K562 (cell line): ENCODE measurements at regions not wholly inside any gene's neighbourhood (a gene's known extent, or its start where the extent isn't known, plus 50 kb on each side); places are given as distances from the start of the nearest gene placed in this dataset.

Source experiments
- ASH1L ChIP-seq: fragments of 450-650 bp; IDR thresholded peaks from 2 replicates; pipeline ENCODE4 v1.6.1; 2018; ENCODE audit warnings: borderline replicate concordance, mild to moderate bottlenecking, low read depth; ENCODE audit not compliant: partially characterized antibody
- CCNT2 ChIP-seq: IDR thresholded peaks from 2 replicates; pipeline ENCODE4 v1.6.1; 2011; ENCODE audit warnings: borderline replicate concordance, low read depth, mild to moderate bottlenecking, moderate library complexity, mixed read lengths, low read length; ENCODE audit not compliant: insufficient read length; ENCODE audit errors: extremely low read depth
- CHD4 ChIP-seq: fragments of 200-600 bp; sonication (generic); IDR thresholded peaks from 3 replicates; pipeline ENCODE4 v1.6.1; 2012; ENCODE audit warnings: low read depth, mild to moderate bottlenecking, mixed read lengths, low read length, inconsistent platforms; ENCODE audit not compliant: insufficient read depth, insufficient replicate concordance, poor library complexity, severe bottlenecking
- E2F4 ChIP-seq: sonication (generic); formaldehyde crosslinking; IDR thresholded peaks from 2 replicates; pipeline ENCODE4 v1.8.0; 2022; ENCODE audit warnings: mild to moderate bottlenecking, low read depth, missing genetic modification reagents
- FOXA3 ChIP-seq, 2 experiments: fragments of 450-650 bp in 1 of 2; sonication (generic) in 1 of 2; formaldehyde crosslinking; IDR thresholded peaks in 1 of 2; conservative IDR thresholded peaks in 1 of 2; 2 replicates each; pipeline versions ENCODE4 v1.4.0 to v1.8.0; 2020 to 2022; ENCODE audit warnings: mild to moderate bottlenecking in 2 of 2, missing genetic modification reagents in 1 of 2
- HMGN3 ChIP-seq: IDR thresholded peaks from 2 replicates; pipeline ENCODE4 v1.6.1; 2011; ENCODE audit warnings: borderline replicate concordance, low read depth, mild to moderate bottlenecking, mixed read lengths, low read length; ENCODE audit not compliant: insufficient read length; ENCODE audit errors: extremely low read depth
- ILK ChIP-seq: fragments of 450-650 bp; IDR thresholded peaks from 2 replicates; pipeline ENCODE4 v1.6.1; 2016; ENCODE audit warnings: missing genetic modification characterization, low read depth, mild to moderate bottlenecking, missing compliant biosample characterization, moderate library complexity, borderline replicate concordance
- MAFK ChIP-seq: IDR thresholded peaks from 2 replicates; pipeline ENCODE4 v1.6.1; 2011; ENCODE audit warnings: low read length, improper control_type of control experiment
- MEIS2 ChIP-seq: fragments of 450-650 bp; IDR thresholded peaks from 2 replicates; pipeline ENCODE4 v1.6.1; 2014; ENCODE audit warnings: mild to moderate bottlenecking; ENCODE audit not compliant: partially characterized antibody
- NBN ChIP-seq: fragments of 450-650 bp; IDR thresholded peaks from 2 replicates; pipeline ENCODE4 v1.6.1; 2016; ENCODE audit warnings: low read depth, mild to moderate bottlenecking
- POLR2G ChIP-seq: fragments of 200-400 bp; formaldehyde crosslinking; IDR thresholded peaks from 2 replicates; pipeline ENCODE4 v1.6.1; 2017; ENCODE audit warnings: low read depth, mild to moderate bottlenecking, antibody characterized with exemption, low read length, moderate library complexity
- PPARD ChIP-seq: fragments of 250-450 bp; sonication (Bioruptor Pico); IDR thresholded peaks from 2 replicates; pipeline ENCODE4 v1.8.0; 2022; ENCODE audit warnings: inconsistent platforms, mild to moderate bottlenecking, moderate library complexity
- PRPF4 ChIP-seq: fragments of 200-400 bp; formaldehyde crosslinking; IDR thresholded peaks from one replicate; pipeline ENCODE4 v1.6.1; 2017; ENCODE audit warnings: low read length, low read depth, mild to moderate bottlenecking; ENCODE audit not compliant: insufficient read depth, poor library complexity, severe bottlenecking
- SETDB1 ChIP-seq: IDR thresholded peaks from one replicate; pipeline ENCODE4 v1.6.1; 2012; ENCODE audit warnings: low read length, control low read depth, inconsistent platforms
- SMAD4 ChIP-seq: fragments of 250-450 bp; sonication (Bioruptor Pico); conservative IDR thresholded peaks from 2 replicates; pipeline ENCODE4 v1.8.0; 2021; ENCODE audit warnings: inconsistent platforms, mild to moderate bottlenecking, moderate library complexity
- TAF9B ChIP-seq: fragments of 450-650 bp; IDR thresholded peaks from 2 replicates; pipeline ENCODE4 v1.6.1; 2018; ENCODE audit warnings: mild to moderate bottlenecking; ENCODE audit not compliant: partially characterized antibody
- TEAD4 ChIP-seq, 2 experiments: sonication (generic) in 1 of 2; formaldehyde crosslinking in 1 of 2; IDR thresholded peaks; 2 replicates each; pipeline versions ENCODE4 v1.6.1 to v1.8.0; 2012 to 2022; ENCODE audit warnings: borderline replicate concordance in 1 of 2, inconsistent platforms in 1 of 2, low read length in 1 of 2, mild to moderate bottlenecking in 1 of 2, missing genetic modification reagents in 1 of 2
- THRB ChIP-seq: fragments of 450-650 bp; formaldehyde crosslinking; conservative IDR thresholded peaks from 2 replicates; pipeline ENCODE4 v1.4.0; 2022; ENCODE audit warnings: mild to moderate bottlenecking, missing genetic modification characterization
- ZBED1 ChIP-seq: IDR thresholded peaks from 2 replicates; pipeline ENCODE4 v1.6.1; 2014
- ZKSCAN8 ChIP-seq: fragments of 200-800 bp; sonication (Bioruptor generic); IDR thresholded peaks from 2 replicates; pipeline ENCODE4 v1.6.1; 2016; ENCODE audit warnings: missing genetic modification characterization, missing compliant biosample characterization
- ZNF133 ChIP-seq: fragments of 250-450 bp; sonication (Bioruptor Pico); IDR thresholded peaks from 2 replicates; pipeline ENCODE4 v1.4.0; 2020; ENCODE audit warnings: mild to moderate bottlenecking
- ZNF184 ChIP-seq: sonication (generic); formaldehyde crosslinking; IDR thresholded peaks from 2 replicates; pipeline ENCODE4 v1.5.0; 2020; ENCODE audit warnings: missing genetic modification reagents
- ZNF584 ChIP-seq: fragments of 200-800 bp; sonication (Bioruptor generic); IDR thresholded peaks from 2 replicates; pipeline ENCODE4 v1.6.1; 2016; ENCODE audit warnings: low read depth, mild to moderate bottlenecking, missing genetic modification characterization, missing compliant biosample characterization
- TF ChIP-seq, protein P1 (sequence below): fragments of 450-650 bp; IDR thresholded peaks from 2 replicates; pipeline ENCODE4 v1.6.1; 2014; ENCODE audit warnings: low read depth, mild to moderate bottlenecking, moderate library complexity, borderline replicate concordance
- TF ChIP-seq, protein P2 (sequence below): sonication (generic); formaldehyde crosslinking; IDR thresholded peaks from 2 replicates; pipeline ENCODE4 v1.8.0; 2022; ENCODE audit warnings: missing genetic modification reagents, mild to moderate bottlenecking, moderate library complexity, borderline replicate concordance

DNA sequence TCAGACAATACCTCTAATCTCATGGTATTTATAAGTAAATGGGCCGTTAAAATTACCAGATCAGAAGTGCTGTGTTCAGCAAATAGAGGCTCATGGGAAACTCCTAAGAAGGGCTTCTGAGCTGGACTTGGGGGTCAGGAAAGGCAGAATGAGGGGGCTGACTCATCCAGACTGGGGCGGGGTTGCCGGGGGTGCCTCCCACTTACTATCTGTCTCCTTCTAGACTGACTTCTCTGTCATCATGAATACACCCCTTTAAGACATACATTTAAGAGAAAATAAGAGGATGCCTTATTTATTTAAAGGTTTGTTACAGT, 96.0 kb upstream of the ERRFI1 start (continued):
- TF ChIP-seq E2F4 (CRISPR knock-in tag): no peak
- TF ChIP-seq, protein P1, sequence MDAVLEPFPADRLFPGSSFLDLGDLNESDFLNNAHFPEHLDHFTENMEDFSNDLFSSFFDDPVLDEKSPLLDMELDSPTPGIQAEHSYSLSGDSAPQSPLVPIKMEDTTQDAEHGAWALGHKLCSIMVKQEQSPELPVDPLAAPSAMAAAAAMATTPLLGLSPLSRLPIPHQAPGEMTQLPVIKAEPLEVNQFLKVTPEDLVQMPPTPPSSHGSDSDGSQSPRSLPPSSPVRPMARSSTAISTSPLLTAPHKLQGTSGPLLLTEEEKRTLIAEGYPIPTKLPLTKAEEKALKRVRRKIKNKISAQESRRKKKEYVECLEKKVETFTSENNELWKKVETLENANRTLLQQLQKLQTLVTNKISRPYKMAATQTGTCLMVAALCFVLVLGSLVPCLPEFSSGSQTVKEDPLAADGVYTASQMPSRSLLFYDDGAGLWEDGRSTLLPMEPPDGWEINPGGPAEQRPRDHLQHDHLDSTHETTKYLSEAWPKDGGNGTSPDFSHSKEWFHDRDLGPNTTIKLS: no peak
- TF ChIP-seq ZKSCAN8 (CRISPR knock-in tag): no peak
- no peak for TF ChIP-seq SETDB1
- no peak for TF ChIP-seq POLR2G
- TF ChIP-seq TAF9B: peak; percentile 20
- TF ChIP-seq ZNF184 (CRISPR knock-in tag): no peak
- TF ChIP-seq HMGN3: no peak
- TF ChIP-seq CCNT2: no peak
- TF ChIP-seq NBN: no peak
- no peak for TF ChIP-seq PRPF4
- TF ChIP-seq ASH1L: no peak
- peak; percentile 22; the same call in 1 of the 2 replicates for TF ChIP-seq SMAD4 (CRISPR knock-in tag)
- TF ChIP-seq, protein P2, sequence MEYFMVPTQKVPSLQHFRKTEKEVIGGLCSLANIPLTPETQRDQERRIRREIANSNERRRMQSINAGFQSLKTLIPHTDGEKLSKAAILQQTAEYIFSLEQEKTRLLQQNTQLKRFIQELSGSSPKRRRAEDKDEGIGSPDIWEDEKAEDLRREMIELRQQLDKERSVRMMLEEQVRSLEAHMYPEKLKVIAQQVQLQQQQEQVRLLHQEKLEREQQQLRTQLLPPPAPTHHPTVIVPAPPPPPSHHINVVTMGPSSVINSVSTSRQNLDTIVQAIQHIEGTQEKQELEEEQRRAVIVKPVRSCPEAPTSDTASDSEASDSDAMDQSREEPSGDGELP: no peak
- no peak for TF ChIP-seq FOXA3 (CRISPR knock-in tag; conservative IDR thresholded peaks at IDR 0.05 in 1 of 2, IDR thresholded peaks at IDR 0.05 in 1 of 2)
- TF ChIP-seq TEAD4 (IDR thresholded peaks at IDR 0.05; ENCODE audit: low read length): no peak
- TF ChIP-seq TEAD4 (CRISPR knock-in tag; IDR thresholded peaks at IDR 0.05; ENCODE audit: borderline replicate concordance): no peak
- no peak for TF ChIP-seq PPARD (CRISPR knock-in tag)
- no peak for TF ChIP-seq CHD4
- no peak for TF ChIP-seq ILK (tag)
- TF ChIP-seq THRB (CRISPR knock-in tag): no peak
- TF ChIP-seq ZBED1: no peak
- peak; percentile 35 for TF ChIP-seq MEIS2
- TF ChIP-seq ZNF133 (CRISPR knock-in tag): no peak
- TF ChIP-seq ZNF584 (CRISPR knock-in tag): no peak
- TF ChIP-seq MAFK: peak; percentile 78
